Embryonic facial prominence (tissue), 1 donor: ENCODE measurements at regions not wholly inside any gene's neighbourhood (a gene's known extent, or its start where the extent isn't known, plus 50 kb on each side); places are given as distances from the start of the nearest gene placed in this dataset.
"Not testable (repeated sequence)": the region's sequence is repeated elsewhere in the genome, so short reads cannot be mapped to it uniquely, and the experiment has no call there.

ENCODE experiments used
- DNase-seq: peaks from one replicate; pipeline ENCODE4 v3.0.0-alpha.2; 2016; ENCODE audit errors: extremely low spot score

- DNase-seq = no peak
Observed at GRCh38 chr9:15033316-15033715, 123.1 kb upstream of the FREM1 start.

DNA sequence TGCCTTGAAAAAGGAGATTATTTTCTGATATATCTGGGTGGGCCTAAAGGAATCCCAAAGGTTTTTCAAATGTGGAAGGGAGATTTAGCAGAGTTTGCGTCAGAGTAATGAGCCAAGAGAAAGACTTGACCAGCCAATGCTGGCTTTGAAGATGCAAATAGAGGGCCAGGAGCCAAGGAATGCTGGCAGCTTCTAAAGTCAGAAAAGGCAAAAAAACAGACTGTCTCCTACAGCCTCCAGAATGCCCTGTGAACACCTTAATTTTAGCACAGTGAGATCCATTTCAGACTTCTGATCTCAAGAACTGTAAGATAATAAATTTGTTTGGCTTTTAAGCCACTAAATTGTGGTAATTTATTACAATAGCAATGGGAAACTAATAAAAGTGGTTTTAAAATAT, 122.6 kb upstream of the FREM1 start:
- DNase-seq = no peak

DNA sequence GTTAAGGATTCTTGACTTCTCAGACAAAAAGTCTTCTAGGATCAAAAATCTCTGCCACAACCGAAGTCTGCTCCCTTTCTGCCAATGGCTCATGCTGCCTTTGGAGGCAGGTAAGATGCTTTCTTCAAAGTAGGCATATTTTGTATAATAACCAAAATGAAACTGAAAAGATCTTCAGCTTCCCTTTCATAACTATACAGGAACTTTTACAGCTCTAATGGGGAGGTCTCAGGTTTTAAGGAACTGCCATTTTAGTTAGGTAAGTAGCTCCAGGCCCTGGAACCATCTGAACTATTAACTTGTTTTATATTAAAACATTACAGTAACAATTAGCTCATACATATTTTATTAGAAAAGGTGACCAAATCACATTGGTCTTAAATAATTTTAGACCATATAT, 110.9 kb upstream of the FREM1 start:
- no peak for DNase-seq

DNA sequence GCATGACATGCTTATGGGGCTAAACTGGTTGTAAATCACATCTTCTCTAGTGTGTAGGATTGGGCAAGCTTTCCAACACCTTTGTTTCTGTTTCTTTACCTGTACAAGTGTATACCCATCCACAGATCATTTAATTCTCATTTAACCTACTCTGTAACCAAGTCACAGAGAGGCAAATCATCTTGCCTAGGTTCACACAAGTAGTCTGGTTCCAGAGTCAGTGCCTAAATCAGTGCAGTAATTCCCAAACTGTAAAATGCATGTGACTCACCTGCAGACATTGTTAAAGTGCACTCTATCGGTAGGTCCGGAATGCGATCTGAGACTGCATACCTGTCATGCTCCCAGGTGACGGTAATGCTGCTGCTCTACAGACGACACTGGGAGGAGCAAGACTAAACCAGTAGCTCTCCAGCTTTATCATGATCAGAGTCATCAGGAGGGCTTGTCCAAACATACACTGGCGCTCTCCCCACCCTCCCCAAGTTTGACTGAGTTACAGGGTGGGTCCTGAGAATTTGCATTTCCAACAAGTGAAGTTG, 107.9 kb upstream of the FREM1 start:
- DNase-seq = no peak

DNA sequence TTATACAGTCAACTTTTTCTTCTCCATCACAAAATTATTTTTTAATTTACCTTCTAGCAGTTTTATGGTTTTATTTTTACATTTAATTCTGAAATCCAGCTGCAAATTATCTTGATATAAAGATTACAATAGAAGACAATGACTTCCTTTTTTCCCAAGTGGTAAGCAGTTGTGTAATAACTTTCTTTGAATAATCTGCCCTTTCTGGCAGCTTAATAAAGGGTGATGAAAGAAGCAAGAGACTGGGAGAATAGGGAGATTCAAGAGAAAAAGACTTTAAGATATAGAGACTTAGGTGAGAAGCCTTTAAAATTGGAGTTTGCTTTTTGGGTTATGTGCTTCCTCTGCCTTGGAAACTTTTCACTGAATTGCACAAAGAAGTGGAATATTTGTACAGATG, 100.4 kb upstream of the FREM1 start:
- DNase-seq = no peak

DNA sequence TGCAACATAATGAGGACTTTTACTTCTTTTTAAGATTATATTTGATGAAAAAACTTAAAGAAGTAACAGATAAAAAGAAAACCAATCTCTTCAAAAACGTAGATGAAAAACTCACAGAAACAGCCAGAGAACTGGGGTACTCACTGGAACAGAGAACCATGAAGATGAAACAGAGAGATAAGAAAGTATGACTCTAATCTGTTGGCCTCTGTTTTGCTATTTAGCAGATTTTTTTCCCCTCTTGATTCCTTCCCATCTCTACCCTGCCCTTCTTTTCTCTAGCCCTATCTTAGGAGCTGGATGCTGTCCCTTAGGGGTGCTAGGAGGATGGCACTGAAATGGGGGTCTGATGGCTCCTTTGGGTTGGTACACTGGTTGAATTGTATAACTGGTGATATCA, 97.5 kb upstream of the FREM1 start:
- DNase-seq = no peak

GRCh38 chr9:14994738-14995137, 84.5 kb upstream of the FREM1 start:
- no peak for DNase-seq

- no peak for DNase-seq
Observed at GRCh38 chr9:14993901-14994554, 83.8 kb upstream of the FREM1 start.

GRCh38 chr9:14993061-14993800, 83.0 kb upstream of the FREM1 start:
- peak; percentile 83 for DNase-seq

- DNase-seq = no peak
Observed at GRCh38 chr9:14992516-14992915, 82.3 kb upstream of the FREM1 start.

GRCh38 chr9:14992081-14992480, 81.9 kb upstream of the FREM1 start:
- DNase-seq = no peak

GRCh38 chr9:14990647-14991046, 80.4 kb upstream of the FREM1 start:
- not testable (repeated sequence) for DNase-seq

DNA sequence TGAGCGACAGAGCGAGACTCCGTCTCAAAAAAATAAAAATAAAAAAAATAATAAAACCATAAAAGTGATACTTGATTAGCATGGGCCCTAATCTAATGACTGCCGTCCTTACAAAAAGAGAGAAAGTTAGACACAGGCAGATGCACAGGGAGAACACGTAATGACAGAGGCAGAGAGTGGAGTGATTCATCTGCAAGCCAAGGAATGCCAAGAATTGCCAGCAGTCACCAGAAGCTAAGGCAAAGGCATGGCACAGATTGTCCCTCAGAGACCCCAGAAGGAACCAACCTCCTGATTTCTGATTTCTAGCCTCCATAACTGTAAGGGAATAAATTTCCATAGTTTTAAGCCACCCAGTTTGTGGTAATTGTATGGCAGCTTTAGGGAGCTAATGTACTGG, 79.6 kb upstream of the FREM1 start:
- DNase-seq = no peak

GRCh38 chr9:14989336-14989735, 79.1 kb upstream of the FREM1 start:
- not testable (repeated sequence) for DNase-seq

DNA sequence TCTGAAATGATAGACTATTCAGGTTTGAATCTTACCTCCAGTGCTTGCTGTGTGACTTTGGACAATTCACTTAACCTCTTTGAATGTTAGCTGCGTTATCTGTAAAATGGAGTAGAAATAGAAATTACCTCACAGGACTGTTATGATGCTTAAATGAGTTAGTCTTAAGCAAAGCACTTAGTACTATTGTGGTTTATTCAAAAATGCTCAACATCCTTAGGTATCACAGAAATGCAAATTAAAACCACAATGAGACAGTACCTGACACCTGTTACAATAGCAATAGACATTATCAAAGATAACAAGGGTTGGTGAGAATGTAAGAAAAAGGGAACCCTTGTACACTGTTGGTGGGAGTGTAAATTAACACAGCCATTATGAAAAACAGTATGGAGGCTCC, 77.6 kb upstream of the FREM1 start:
- no peak for DNase-seq

DNA sequence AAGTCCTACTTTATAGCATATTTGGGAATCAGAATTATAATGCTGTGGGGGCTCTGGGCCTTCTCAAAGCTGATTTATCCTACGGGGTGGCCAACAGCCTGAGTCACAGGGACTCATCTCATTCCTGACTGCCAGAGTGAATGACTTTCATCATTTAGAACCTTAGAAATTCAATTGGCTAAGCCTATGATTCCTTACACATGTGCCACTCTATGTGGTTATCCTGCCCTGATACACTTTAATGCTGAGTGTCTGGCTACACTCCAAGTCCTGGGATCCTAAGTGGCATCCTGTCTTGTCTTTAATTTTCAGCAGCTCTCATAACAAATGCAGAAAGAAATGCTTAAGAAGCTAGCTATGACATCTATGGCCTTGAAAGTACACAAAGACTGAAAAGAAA, 75.2 kb upstream of the FREM1 start:
- DNase-seq = no peak

DNA sequence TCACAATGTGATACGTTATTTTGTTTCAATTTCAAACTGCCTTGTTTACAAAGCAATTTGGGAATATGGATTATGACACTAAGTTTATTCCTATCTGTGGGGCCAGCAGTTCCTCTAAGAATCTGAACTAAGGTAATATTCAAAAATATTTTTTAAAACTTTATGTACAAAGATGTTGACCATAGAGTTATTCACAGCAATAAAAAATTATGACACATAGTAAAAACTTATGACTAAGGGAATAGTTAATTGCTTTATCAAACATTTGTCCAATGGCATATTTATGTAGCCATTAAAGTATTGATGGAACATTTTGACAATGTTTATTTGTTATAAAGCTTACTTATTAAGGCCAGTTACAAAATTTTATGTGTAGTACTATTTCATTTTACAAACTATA, 73.4 kb upstream of the FREM1 start:
- no peak for DNase-seq

- DNase-seq = no peak
Observed at GRCh38 chr9:14981291-14981950, 71.2 kb upstream of the FREM1 start.

- DNase-seq = no peak
Observed at GRCh38 chr9:14978022-14979000, 68.1 kb upstream of the FREM1 start.

GRCh38 chr9:14967450-14968321, 57.5 kb upstream of the FREM1 start:
- no peak for DNase-seq
